HG03045 (cell line): ENCODE measurements at regions not wholly inside any gene's neighbourhood (a gene's known extent, or its start where the extent isn't known, plus 50 kb on each side); places are given as distances from the start of the nearest gene placed in this dataset.

Experiments used
- ATAC-seq: cut with Tn5 transposase; IDR thresholded peaks from one replicate; pipeline ENCODE4 v1.9.1; 2021; ENCODE audit warnings: mild to moderate bottlenecking, moderate library complexity; ENCODE audit not compliant: unreplicated experiment

GRCh38 chr5:34501016-34501415 lies 155.1 kb upstream of the RAI14 start:
- no peak for ATAC-seq

- ATAC-seq = no peak
These were observed 154.3 kb upstream of the RAI14 start for GRCh38 chr5:34501840-34502239.

GRCh38 chr5:34502581-34502980 lies 153.5 kb upstream of the RAI14 start:
- ATAC-seq = no peak

GRCh38 chr5:34503379-34504253 lies 152.5 kb upstream of the RAI14 start:
- ATAC-seq = no peak

- ATAC-seq = no peak
These were observed 151.2 kb upstream of the RAI14 start for GRCh38 chr5:34504967-34505366.

- ATAC-seq = no peak
These were observed 150.4 kb upstream of the RAI14 start for GRCh38 chr5:34505731-34506130.

- no peak for ATAC-seq
These were observed 148.2 kb upstream of the RAI14 start for GRCh38 chr5:34507933-34508332.

- no peak for ATAC-seq
These were observed 146.7 kb upstream of the RAI14 start for GRCh38 chr5:34509392-34509791.

- no peak for ATAC-seq
These were observed 146.1 kb upstream of the RAI14 start for GRCh38 chr5:34510002-34510401.

- no peak for ATAC-seq
These were observed 145.1 kb upstream of the RAI14 start for GRCh38 chr5:34511063-34511462.

- ATAC-seq = no peak
These were observed 144.6 kb upstream of the RAI14 start for GRCh38 chr5:34511481-34511880.

GRCh38 chr5:34511915-34512314 lies 144.2 kb upstream of the RAI14 start:
- no peak for ATAC-seq

GRCh38 chr5:34516166-34516565 lies 140.0 kb upstream of the RAI14 start:
- no peak for ATAC-seq

GRCh38 chr5:34516686-34517085 lies 139.4 kb upstream of the RAI14 start:
- no peak for ATAC-seq

GRCh38 chr5:34517249-34517648 lies 138.9 kb upstream of the RAI14 start:
- ATAC-seq = no peak

- ATAC-seq = no peak
These were observed 136.5 kb upstream of the RAI14 start for GRCh38 chr5:34519489-34520220.

- ATAC-seq = no peak
These were observed 134.4 kb upstream of the RAI14 start for GRCh38 chr5:34521628-34522290.

GRCh38 chr5:34522599-34523386 lies 133.3 kb upstream of the RAI14 start:
- ATAC-seq = no peak

GRCh38 chr5:34523387-34523726 lies 132.8 kb upstream of the RAI14 start:
- no peak for ATAC-seq

- no peak for ATAC-seq
These were observed 132.0 kb upstream of the RAI14 start for GRCh38 chr5:34524123-34524522.

- ATAC-seq = no peak
These were observed 130.4 kb upstream of the RAI14 start for GRCh38 chr5:34525761-34526160.
